Neural progenitor cell (in vitro differentiated cells): ENCODE measurements at regions not wholly inside any gene's neighbourhood (a gene's known extent, or its start where the extent isn't known, plus 50 kb on each side); places are given as distances from the start of the nearest gene placed in this dataset.
A peak's percentile ranks its signal among the peaks of the same experiment; 100 is the strongest.

Experiments
- DNase-seq: peaks from one replicate; pipeline ENCODE4 v3.0.0-alpha.2; 2016; ENCODE audit warnings: low spot score
- H2AFZ ChIP-seq: fragments of 200-600 bp; sonication (generic); replicated peaks from 2 replicates; pipeline ENCODE4 v1.6.1; 2016; ENCODE audit warnings: antibody characterized with exemption
- H3F3A ChIP-seq: fragments of 200-600 bp; sonication (generic); 2 replicates; pipeline ENCODE4 v1.6.1; 2016; ENCODE audit warnings: antibody characterized with exemption, low read depth
- H3K27ac ChIP-seq: fragments of 200-600 bp; sonication (generic); 2 replicates; pipeline ENCODE4 v1.5.1; 2016; ENCODE audit warnings: mild to moderate bottlenecking
- H3K27me3 ChIP-seq: fragments of 200-600 bp; sonication (generic); 2 replicates; pipeline ENCODE4 v1.6.1; 2016; ENCODE audit warnings: mild to moderate bottlenecking, moderate library complexity
- H3K36me3 ChIP-seq: fragments of 200-600 bp; sonication (generic); 2 replicates; pipeline ENCODE4 v1.5.1; 2016
- H3K4me1 ChIP-seq: fragments of 200-600 bp; sonication (generic); 2 replicates; pipeline ENCODE4 v1.6.1; 2016; ENCODE audit warnings: mixed run types
- H3K4me2 ChIP-seq: fragments of 200-600 bp; sonication (generic); 2 replicates; pipeline ENCODE4 v1.6.1; 2016
- H3K4me3 ChIP-seq: fragments of 200-600 bp; sonication (generic); 2 replicates; pipeline ENCODE4 v1.5.1; 2016
- H3K79me2 ChIP-seq: fragments of 200-600 bp; sonication (generic); 2 replicates; pipeline ENCODE4 v1.6.1; 2016; ENCODE audit warnings: low read depth
- H3K9ac ChIP-seq: fragments of 200-600 bp; sonication (generic); 2 replicates; pipeline ENCODE4 v1.6.1; 2016
- H3K9me3 ChIP-seq: fragments of 200-600 bp; sonication (generic); 2 replicates; pipeline ENCODE4 v1.5.1; 2016; ENCODE audit warnings: low read depth
- H4K20me1 ChIP-seq: fragments of 200-600 bp; sonication (generic); 2 replicates; pipeline ENCODE4 v1.6.1; 2016; ENCODE audit warnings: low read depth
- H3K27ac Mint-ChIP-seq: 3 replicates; pipeline ENCODE4 v1.8.0; 2021; ENCODE audit warnings: mixed read lengths
- H3K27me3 Mint-ChIP-seq: 2 replicates; pipeline ENCODE4 v1.8.0; 2022; ENCODE audit warnings: low read depth, mild to moderate bottlenecking, inconsistent platforms, moderate library complexity, mixed read lengths; ENCODE audit not compliant: insufficient read depth
- H3K36me3 Mint-ChIP-seq: 3 replicates; pipeline ENCODE4 v1.8.0; 2021; ENCODE audit warnings: mixed read lengths
- H3K4me1 Mint-ChIP-seq: 3 replicates; pipeline ENCODE4 v1.8.0; 2021; ENCODE audit warnings: mixed read lengths
- H3K4me3 Mint-ChIP-seq: 3 replicates; pipeline ENCODE4 v1.8.0; 2021; ENCODE audit warnings: mild to moderate bottlenecking, moderate library complexity, mixed read lengths
- H3K9me3 Mint-ChIP-seq: 3 replicates; pipeline ENCODE4 v1.8.0; 2020; ENCODE audit warnings: mixed read lengths
- CTCF ChIP-seq: fragments of 200-600 bp; sonication (generic); IDR thresholded peaks from 2 replicates; pipeline ENCODE4 v1.5.1; 2017; ENCODE audit warnings: antibody characterized with exemption, mild to moderate bottlenecking
- EZH2 ChIP-seq: fragments of 200-600 bp; sonication (generic); IDR thresholded peaks from 2 replicates; pipeline ENCODE4 v1.6.1; 2017; ENCODE audit warnings: antibody characterized with exemption, mild to moderate bottlenecking, moderate library complexity
- EZH2phosphoT487 ChIP-seq: fragments of 200-600 bp; sonication (generic); IDR thresholded peaks from 2 replicates; pipeline ENCODE4 v1.6.1; 2017; ENCODE audit warnings: antibody characterized with exemption

- peaks cover 79% of the 10 kb centered on the region for H3K4me1 Mint-ChIP-seq
- no peaks in the 10 kb centered on the region for H4K20me1 ChIP-seq
- H3K36me3 ChIP-seq, result no peaks in the 10 kb centered on the region
- no peaks in the 10 kb centered on the region for H3K36me3 Mint-ChIP-seq
- H3K27ac Mint-ChIP-seq, result no peak overlapping the region
- H3K27me3 ChIP-seq, result no peaks in the 10 kb centered on the region
- no peaks in the 10 kb centered on the region for H3K79me2 ChIP-seq
- H3K4me3 ChIP-seq, result no peak overlapping the region
- H3F3A ChIP-seq, result peaks cover 32% of the 10 kb centered on the region
- H3K4me2 ChIP-seq, result no peak overlapping the region
- H2AFZ ChIP-seq, result no peak overlapping the region
- no peak overlapping the region for H3K27ac ChIP-seq
- peaks cover 10% of the 10 kb centered on the region for H3K9me3 Mint-ChIP-seq
- H3K27me3 Mint-ChIP-seq, result peaks cover 10% of the 10 kb centered on the region
- peaks cover 74% of the 10 kb centered on the region for H3K4me1 ChIP-seq
- TF ChIP-seq CTCF (no peak), EZH2phosphoT487 (no peak), EZH2 (no peak)
- no peak overlapping the region for H3K9ac ChIP-seq
- H3K9me3 ChIP-seq, result no peaks in the 10 kb centered on the region
- no peak for DNase-seq
- H3K4me3 Mint-ChIP-seq, result no peak overlapping the region
Observed at GRCh38 chr6:14827354-14827753, 418.5 kb upstream of the JARID2 start.

- Histone ChIP-seq H3K27me3 (no peaks in the 10 kb centered on the region), H3K9ac (no peak overlapping the region), H3K9me3 (no peaks in the 10 kb centered on the region), H3K27ac (no peak overlapping the region), H3K4me1 (peaks cover 83% of the 10 kb centered on the region), H3K4me2 (peak overlapping the region; percentile 32), H3F3A (peaks cover 34% of the 10 kb centered on the region), H3K79me2 (no peaks in the 10 kb centered on the region), H3K4me3 (no peak overlapping the region), H3K36me3 (no peaks in the 10 kb centered on the region), H4K20me1 (no peaks in the 10 kb centered on the region), H2AFZ (no peak overlapping the region)
- Mint-ChIP-seq H3K9me3 (peaks cover 10% of the 10 kb centered on the region), H3K36me3 (no peaks in the 10 kb centered on the region), H3K27ac (no peak overlapping the region), H3K27me3 (peaks cover 10% of the 10 kb centered on the region), H3K4me1 (peaks cover 78% of the 10 kb centered on the region), H3K4me3 (no peak overlapping the region)
- DNase-seq, result no peak
- TF ChIP-seq CTCF (no peak), EZH2phosphoT487 (no peak), EZH2 (no peak)
Observed at GRCh38 chr6:14828201-14828611, 417.7 kb upstream of the JARID2 start.

GRCh38 chr6:14831070-14831469 is 414.8 kb upstream of the JARID2 start:
- Mint-ChIP-seq H3K4me1 (peaks cover 54% of the 10 kb centered on the region), H3K36me3 (no peaks in the 10 kb centered on the region), H3K9me3 (peaks cover 12% of the 10 kb centered on the region), H3K27ac (peak overlapping the region; percentile 86), H3K27me3 (peaks cover 11% of the 10 kb centered on the region), H3K4me3 (peak overlapping the region; percentile 59)
- no peaks in the 10 kb centered on the region for H3K79me2 ChIP-seq
- peaks cover 63% of the 10 kb centered on the region for H3K4me1 ChIP-seq
- H3K27ac ChIP-seq, result no peak overlapping the region
- no peaks in the 10 kb centered on the region for H3K36me3 ChIP-seq
- H2AFZ ChIP-seq, result no peak overlapping the region
- H4K20me1 ChIP-seq, result no peaks in the 10 kb centered on the region
- TF ChIP-seq EZH2 (no peak), CTCF (no peak), EZH2phosphoT487 (no peak)
- H3K9me3 ChIP-seq, result no peaks in the 10 kb centered on the region
- H3K27me3 ChIP-seq, result no peaks in the 10 kb centered on the region
- H3K4me3 ChIP-seq, result no peak overlapping the region
- H3K9ac ChIP-seq, result no peak overlapping the region
- peak overlapping the region; percentile 73 for H3K4me2 ChIP-seq
- DNase-seq, result no peak
- peaks cover 11% of the 10 kb centered on the region for H3F3A ChIP-seq
